HG02623 (cell line): ENCODE measurements at regions not wholly inside any gene's neighbourhood (a gene's known extent, or its start where the extent isn't known, plus 50 kb on each side); places are given as distances from the start of the nearest gene placed in this dataset.

Experiments used
- ATAC-seq: cut with Tn5 transposase; IDR thresholded peaks from one replicate; pipeline ENCODE4 v1.9.1; 2021; ENCODE audit warnings: moderate library complexity; ENCODE audit not compliant: unreplicated experiment

- ATAC-seq = no peak
Observed at GRCh38 chr15:93185796-93186195, 96.8 kb upstream of the RGMA start.

GRCh38 chr15:93182703-93183205 lies 93.7 kb upstream of the RGMA start:
- ATAC-seq = no peak

GRCh38 chr15:93180656-93181055 lies 91.6 kb upstream of the RGMA start:
- ATAC-seq = no peak

DNA sequence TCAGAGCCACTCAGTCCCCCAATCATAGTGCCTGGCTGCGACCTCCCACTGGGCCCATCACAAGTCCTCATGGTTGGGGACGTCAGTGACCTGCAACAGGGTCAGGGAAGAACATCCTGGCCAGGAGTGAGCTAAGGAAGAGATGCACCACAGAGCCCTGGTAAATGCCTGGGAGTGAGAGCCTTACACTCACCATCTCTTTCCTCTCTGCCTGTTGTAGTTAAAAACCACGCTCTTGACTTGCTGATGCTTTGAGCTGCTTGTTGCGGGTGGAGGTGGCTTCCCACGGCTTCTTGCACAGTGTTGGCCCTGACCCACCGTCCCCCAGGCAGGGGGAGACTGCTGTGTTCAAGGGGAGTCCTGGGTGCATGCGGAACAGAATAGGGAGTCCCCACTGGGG lies 91.1 kb upstream of the RGMA start:
- ATAC-seq = no peak

DNA sequence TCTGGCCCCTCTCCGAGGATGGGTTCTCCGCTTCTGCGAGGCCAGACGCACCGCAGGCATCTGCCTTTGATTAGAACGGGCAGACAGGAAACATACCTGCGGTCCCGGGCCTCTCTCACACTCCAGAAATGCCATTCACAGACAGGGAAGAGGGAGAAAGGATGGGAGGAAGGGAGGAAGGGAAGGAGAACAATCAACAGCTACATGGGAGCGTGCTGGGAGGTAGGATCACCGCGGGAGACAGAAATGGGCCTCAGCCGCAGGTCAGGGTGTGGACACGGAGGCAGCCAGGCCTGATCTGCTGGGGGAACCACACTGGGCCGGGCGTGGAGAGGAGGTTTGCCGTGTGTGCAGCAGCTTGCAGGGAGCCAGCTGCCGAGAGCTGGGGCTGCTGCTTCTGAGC lies 90.7 kb upstream of the RGMA start:
- ATAC-seq = no peak

- ATAC-seq = no peak
Observed at GRCh38 chr15:93179072-93179471, 90.1 kb upstream of the RGMA start.

- ATAC-seq = no peak
Observed at GRCh38 chr15:93178371-93178770, 89.4 kb upstream of the RGMA start.

DNA sequence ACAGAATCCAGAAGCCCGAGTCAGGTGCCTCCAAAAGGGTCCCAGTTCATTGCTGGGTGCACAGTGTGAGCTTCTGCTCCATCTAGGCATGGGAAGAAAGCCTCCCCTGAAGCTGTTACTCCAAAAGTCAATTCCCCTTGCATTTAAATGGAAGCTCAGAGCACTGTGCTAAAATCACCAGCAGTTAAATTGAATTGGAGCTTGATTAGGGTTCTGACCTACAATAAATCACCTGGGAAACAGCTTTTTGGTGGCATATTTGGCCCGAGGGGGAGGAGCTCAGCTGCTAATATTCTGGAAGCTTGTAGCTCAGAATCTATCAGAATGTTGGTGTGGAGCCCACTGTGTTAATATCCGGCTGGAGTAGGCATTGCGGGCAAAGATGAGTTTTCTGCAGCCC lies 87.1 kb upstream of the RGMA start:
- ATAC-seq = no peak

GRCh38 chr15:93174836-93175235 lies 85.8 kb upstream of the RGMA start:
- no peak for ATAC-seq

GRCh38 chr15:93173369-93173768 lies 84.4 kb upstream of the RGMA start:
- no peak for ATAC-seq

DNA sequence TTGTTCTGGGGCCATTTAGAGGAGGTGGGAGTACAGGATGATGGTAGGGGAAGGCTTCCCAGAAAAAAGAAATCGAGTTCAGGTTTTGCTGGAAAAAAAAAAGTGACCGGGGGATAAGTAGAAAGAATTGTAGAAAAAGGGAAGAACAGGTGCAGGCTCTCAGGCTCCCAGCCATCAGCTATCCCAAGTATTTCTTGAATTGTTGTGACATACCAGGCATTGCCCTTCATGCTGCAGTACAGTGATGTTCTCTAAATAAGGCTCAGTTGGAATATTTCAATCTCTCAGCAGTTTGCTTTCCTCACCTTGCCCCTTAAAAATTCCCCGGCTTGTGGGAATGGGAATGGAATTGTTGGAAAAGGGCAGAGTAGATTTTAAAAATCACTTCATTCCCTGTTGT lies 82.5 kb upstream of the RGMA start:
- ATAC-seq = no peak

DNA sequence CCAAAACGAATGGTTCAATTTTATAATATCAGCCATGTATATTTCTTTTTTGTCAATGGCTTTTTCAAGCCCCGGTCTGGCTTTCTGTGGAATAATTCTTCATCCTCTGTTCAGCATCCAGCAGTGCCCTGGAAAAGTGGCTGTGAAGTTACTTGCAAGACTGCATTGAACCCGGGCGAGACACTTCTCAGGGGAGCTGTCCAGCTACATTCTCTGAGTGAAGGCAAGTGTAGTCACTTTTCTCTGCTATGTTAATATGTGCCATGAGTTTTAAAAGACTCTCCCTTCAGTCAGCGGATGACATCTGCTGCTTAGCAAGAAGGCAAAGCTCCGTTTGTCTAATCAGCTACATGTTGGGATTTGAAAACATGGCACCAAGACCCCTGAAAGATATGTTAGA lies 81.3 kb upstream of the RGMA start:
- ATAC-seq = no peak

- ATAC-seq = no peak
Observed at GRCh38 chr15:93168910-93169309, 79.9 kb upstream of the RGMA start.

DNA sequence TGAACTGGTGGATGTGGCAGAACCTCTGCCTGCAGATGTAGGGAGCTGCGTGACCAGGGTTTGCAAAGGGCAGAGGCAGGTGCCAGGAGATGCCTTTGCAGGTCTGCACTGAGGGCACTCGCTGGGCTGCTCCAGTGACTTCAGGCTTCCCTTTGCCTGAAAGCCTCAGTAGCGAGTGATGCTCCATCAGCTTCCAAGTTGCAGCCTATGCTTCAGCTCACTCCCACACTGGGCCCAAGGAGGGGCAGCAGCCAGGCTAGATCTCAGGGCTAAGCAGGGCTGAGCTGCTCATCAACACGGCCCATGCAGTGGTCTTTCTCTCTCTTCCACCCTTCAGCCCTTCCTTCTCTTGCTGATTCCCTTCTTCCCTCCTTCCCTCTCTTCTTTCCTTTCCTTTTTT lies 78.3 kb upstream of the RGMA start:
- no peak for ATAC-seq

DNA sequence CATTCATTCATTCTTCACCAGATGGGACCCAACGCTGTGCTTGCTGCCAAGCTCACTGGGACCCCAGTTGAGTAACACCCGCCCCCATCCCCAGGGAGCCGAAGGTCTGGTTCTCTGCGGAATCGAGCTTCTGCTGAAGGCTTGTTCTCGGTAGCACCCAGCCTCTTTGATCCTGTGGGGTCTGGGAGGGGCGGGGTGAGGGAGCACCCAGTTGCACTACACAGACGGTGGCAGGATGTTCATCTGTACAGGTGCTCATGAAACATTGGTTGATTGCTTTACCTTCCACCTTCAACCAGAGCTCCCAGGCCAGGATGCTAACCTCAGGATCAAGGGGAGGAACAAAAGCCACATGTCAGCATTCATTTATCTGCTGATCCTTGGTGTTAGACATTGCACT lies 77.7 kb upstream of the RGMA start:
- ATAC-seq = no peak

DNA sequence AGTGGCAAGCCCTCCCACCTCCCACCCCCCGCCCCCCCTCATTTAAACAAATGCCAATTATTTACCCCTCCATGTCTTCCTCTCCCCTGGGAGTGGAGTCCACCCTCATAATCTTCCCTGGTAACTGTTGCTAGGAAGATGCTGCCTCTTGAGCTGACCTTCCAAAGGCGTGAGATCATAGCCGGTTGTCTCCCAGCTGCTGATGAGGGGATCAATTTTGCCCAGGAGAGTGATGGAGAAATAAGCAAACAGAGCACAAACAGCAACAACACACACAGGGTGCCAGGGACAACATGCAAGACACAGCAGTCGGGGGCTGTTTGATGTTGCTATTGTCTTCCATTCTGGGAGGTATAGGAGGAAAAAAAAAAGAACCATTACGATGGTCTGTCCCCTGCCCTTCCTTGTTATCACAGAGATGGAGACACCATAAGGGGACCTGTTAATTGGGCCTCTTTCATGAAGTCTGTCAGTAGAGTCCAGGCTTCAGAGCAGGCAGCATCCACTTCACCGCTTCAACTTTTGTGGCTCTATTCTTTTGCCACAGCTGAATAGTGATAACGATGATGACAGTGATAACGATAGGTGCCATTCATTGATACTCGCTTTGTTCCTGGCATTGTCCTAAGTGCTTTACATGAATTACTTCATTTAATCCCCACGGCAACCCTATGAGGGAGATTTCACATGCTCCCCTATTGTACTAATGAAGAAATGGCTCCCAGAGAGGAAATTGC lies 76.9 kb upstream of the RGMA start:
- ATAC-seq = no peak

DNA sequence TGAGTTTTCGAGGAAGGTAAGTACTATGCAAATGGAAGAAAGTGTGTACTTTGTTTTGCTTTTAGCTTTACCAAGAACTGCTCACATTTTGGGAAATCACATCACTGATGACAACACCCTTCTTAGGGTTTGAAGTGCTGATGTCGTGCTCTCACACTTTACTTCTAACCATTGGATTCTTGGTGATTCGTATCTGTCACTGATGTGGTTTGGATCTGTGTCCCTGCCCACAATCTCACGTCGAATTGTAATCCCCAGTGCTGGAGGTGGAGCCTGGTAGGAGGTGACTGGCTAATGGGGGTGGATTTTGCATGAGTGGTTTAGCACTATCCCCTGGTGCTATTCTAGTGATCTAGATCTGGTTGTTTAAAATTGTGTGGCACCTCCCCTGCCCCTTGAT lies 75.4 kb upstream of the RGMA start:
- ATAC-seq = no peak

- ATAC-seq = no peak
Observed at GRCh38 chr15:93162560-93162959, 73.5 kb upstream of the RGMA start.

GRCh38 chr15:93159930-93160329 lies 70.9 kb upstream of the RGMA start:
- ATAC-seq = no peak

- ATAC-seq = no peak
Observed at GRCh38 chr15:93158097-93158900, 69.3 kb upstream of the RGMA start.

DNA sequence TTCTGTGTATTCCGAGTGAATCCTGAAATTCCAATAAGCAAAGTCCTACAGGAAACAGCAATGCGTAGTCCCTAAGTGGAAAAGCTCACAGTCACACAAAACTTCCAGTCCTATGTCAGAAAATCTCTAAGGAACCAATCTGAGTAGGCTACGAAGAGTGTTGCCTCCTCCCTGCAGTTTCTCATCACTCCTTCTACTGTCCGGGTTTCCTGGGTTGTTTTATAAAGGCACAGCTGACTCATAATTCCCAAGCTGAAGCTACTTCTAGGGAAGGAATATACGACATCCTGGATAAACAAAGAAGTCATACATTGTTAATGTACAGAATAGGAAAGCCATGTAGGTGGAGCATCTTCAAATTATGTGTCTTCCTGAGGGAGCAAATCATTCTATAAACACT lies 65.7 kb upstream of the RGMA start:
- no peak for ATAC-seq

- no peak for ATAC-seq
Observed at GRCh38 chr15:93152951-93153350, 63.9 kb upstream of the RGMA start.
